ENCODE measurements at regions not wholly inside any gene's neighbourhood (a gene's known extent, or its start where the extent isn't known, plus 50 kb on each side); places are given as distances from the start of the nearest gene placed in this dataset.

GRCh38 chr15:59953392-59953883 is 50.7 kb upstream of the FOXB1 start:
- TF ChIP-seq EZH2 (IDR thresholded peaks at IDR 0.05; ENCODE audit: borderline replicate concordance, low read depth, low read length, severe bottlenecking) (no peak), CTCF (IDR thresholded peaks at IDR 0.05; ENCODE audit: borderline replicate concordance, extremely low read depth, low read length, poor library complexity, severe bottlenecking) (no peak)
